Lower lobe of right lung (tissue), 2 donors: ENCODE measurements at regions not wholly inside any gene's neighbourhood (a gene's known extent, or its start where the extent isn't known, plus 50 kb on each side); places are given as distances from the start of the nearest gene placed in this dataset.

Experiments
- ATAC-seq, 2 donors: fragments of 200-7000 bp; cut with Tn5 transposase; one replicate each; pipeline ENCODE4 v1.9.1; 2020 to 2022; ENCODE audit warnings: mild to moderate bottlenecking in 2 of 2, moderate library complexity in 2 of 2
- DNase-seq: peaks from one replicate; pipeline ENCODE4 v3.0.0-alpha.2; 2020
- H3K27ac ChIP-seq: fragments of 200-600 bp; one replicate; pipeline ENCODE4 v1.8.0; 2022
- H3K27me3 ChIP-seq: fragments of 200-600 bp; one replicate; pipeline ENCODE4 v1.8.0; 2022; ENCODE audit warnings: low read depth
- H3K36me3 ChIP-seq: fragments of 200-600 bp; one replicate; pipeline ENCODE4 v1.8.0; 2022; ENCODE audit warnings: mild to moderate bottlenecking
- H3K4me1 ChIP-seq: fragments of 200-600 bp; one replicate; pipeline ENCODE4 v1.8.0; 2022
- H3K4me3 ChIP-seq: fragments of 200-600 bp; one replicate; pipeline ENCODE4 v1.8.0; 2022; ENCODE audit warnings: mild to moderate bottlenecking
- H3K9me3 ChIP-seq: fragments of 200-600 bp; one replicate; pipeline ENCODE4 v1.8.0; 2022
- CTCF ChIP-seq: fragments of 200-600 bp; IDR thresholded peaks from one replicate; pipeline ENCODE4 v1.8.0; 2022; ENCODE audit warnings: antibody characterized with exemption, mild to moderate bottlenecking
- intact Hi-C: fragments of 100-400 bp; cut with DNase I; formaldehyde crosslinking; loops from one replicate; pipeline ENCODE4 v1.11.0; 2022
- donor health status: DM: no; HTN: yes; CAD: no; lungs with severe emphysema.

- H3K27ac ChIP-seq, result no peak overlapping the region
- H3K27me3 ChIP-seq, result peaks cover 5% of the 10 kb centered on the region
- no peaks in the 10 kb centered on the region for H3K4me1 ChIP-seq
- H3K36me3 ChIP-seq, result no peaks in the 10 kb centered on the region
- H3K9me3 ChIP-seq, result no peaks in the 10 kb centered on the region
- DNase-seq, result no peak
- H3K4me3 ChIP-seq, result no peak overlapping the region
- TF ChIP-seq CTCF, result no peak
- ATAC-seq, result no peak
- intact Hi-C loops, result no loop called here
These were observed 97.2 kb upstream of the KCNK1 start for GRCh38 chr1:233516732-233517131.

- H3K27ac ChIP-seq, result no peak overlapping the region
- peak; percentile 44 for TF ChIP-seq CTCF
- ATAC-seq (peak in 1 of 2 donors; percentile 31), DNase-seq (no peak)
- H3K9me3 ChIP-seq, result no peaks in the 10 kb centered on the region
- H3K4me1 ChIP-seq, result no peaks in the 10 kb centered on the region
- no peaks in the 10 kb centered on the region for H3K36me3 ChIP-seq
- intact Hi-C loops, result no loop called here
- H3K4me3 ChIP-seq, result no peak overlapping the region
- peaks cover 5% of the 10 kb centered on the region for H3K27me3 ChIP-seq
These were observed 95.6 kb upstream of the KCNK1 start for GRCh38 chr1:233518344-233518743.

DNA sequence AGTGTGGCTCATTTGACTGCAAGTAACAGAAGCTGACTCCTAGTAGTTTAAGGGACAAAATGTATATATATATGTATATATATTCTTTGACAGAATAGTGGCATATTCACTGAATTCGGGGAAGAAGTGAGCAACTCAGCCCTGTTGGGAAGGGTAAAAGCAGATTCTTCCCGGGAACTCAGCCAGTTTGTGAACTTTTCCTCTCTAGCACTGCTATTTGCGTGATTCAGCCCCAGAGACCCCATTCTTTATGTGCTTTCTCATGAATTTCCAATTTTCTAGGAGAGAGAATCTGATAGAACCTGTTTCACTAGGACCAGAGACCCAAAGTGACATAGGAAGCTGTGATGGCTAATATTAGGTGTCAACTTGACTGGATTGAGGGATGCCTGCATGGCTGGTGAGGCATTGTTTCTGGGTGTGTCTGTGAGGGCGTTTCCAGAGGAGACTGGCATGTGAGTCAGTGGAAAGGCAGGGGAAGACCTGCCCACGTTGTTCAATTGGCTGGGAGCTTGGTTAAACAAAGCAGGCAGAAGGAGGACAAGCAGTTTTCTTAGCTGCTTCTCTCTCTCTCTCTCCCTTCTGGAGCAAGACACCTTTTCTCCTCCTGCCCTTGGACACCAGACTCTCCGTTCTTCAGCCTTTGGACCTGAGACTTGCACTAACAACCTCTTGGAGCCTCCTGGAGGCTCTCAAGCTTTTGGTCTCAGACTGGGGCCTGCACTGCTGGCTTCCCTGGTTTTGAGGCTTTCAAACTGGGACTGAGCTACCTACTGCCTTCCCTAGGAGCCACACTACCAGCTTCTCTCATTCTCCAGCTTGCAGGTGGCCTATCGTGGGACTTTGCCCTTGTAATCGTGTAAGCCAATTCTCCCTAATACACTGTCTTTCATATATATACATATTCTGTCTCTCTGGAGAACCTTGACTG, 93.4 kb upstream of the KCNK1 start:
- Histone ChIP-seq H3K27ac (no peak overlapping the region), H3K4me1 (no peaks in the 10 kb centered on the region), H3K27me3 (peaks cover 5% of the 10 kb centered on the region), H3K36me3 (no peaks in the 10 kb centered on the region), H3K9me3 (no peaks in the 10 kb centered on the region), H3K4me3 (no peak overlapping the region)
- ATAC-seq (peak in 1 of 2 donors; percentile 37), DNase-seq (no peak)
- no peak for TF ChIP-seq CTCF
- intact Hi-C loops, result no loop called here

- Histone ChIP-seq H3K4me1 (no peaks in the 10 kb centered on the region), H3K27ac (no peak overlapping the region), H3K4me3 (no peak overlapping the region), H3K27me3 (peaks cover 5% of the 10 kb centered on the region), H3K9me3 (no peaks in the 10 kb centered on the region), H3K36me3 (no peaks in the 10 kb centered on the region)
- no peak for DNase-seq
- ATAC-seq, result no peak
- no peak for TF ChIP-seq CTCF
- intact Hi-C loops, result no loop called here
These were observed 90.9 kb upstream of the KCNK1 start for GRCh38 chr1:233523047-233523446.

GRCh38 chr1:233527818-233528217, 86.1 kb upstream of the KCNK1 start:
- no peaks in the 10 kb centered on the region for H3K9me3 ChIP-seq
- ATAC-seq, result no peak
- no peaks in the 10 kb centered on the region for H3K27me3 ChIP-seq
- no peaks in the 10 kb centered on the region for H3K36me3 ChIP-seq
- H3K27ac ChIP-seq, result no peak overlapping the region
- no peak for TF ChIP-seq CTCF
- intact Hi-C loops, result no loop called here
- no peak overlapping the region for H3K4me3 ChIP-seq
- H3K4me1 ChIP-seq, result no peaks in the 10 kb centered on the region
- DNase-seq, result no peak
